ENCODE measurements at regions not wholly inside any gene's neighbourhood (a gene's known extent, or its start where the extent isn't known, plus 50 kb on each side); places are given as distances from the start of the nearest gene placed in this dataset.

- no peak overlapping the region for H3K4me3 ChIP-seq (ENCODE audit: low read depth, low read length)
- no peak for DNase-seq (ENCODE audit: low read depth)
- TF ChIP-seq, protein P1, sequence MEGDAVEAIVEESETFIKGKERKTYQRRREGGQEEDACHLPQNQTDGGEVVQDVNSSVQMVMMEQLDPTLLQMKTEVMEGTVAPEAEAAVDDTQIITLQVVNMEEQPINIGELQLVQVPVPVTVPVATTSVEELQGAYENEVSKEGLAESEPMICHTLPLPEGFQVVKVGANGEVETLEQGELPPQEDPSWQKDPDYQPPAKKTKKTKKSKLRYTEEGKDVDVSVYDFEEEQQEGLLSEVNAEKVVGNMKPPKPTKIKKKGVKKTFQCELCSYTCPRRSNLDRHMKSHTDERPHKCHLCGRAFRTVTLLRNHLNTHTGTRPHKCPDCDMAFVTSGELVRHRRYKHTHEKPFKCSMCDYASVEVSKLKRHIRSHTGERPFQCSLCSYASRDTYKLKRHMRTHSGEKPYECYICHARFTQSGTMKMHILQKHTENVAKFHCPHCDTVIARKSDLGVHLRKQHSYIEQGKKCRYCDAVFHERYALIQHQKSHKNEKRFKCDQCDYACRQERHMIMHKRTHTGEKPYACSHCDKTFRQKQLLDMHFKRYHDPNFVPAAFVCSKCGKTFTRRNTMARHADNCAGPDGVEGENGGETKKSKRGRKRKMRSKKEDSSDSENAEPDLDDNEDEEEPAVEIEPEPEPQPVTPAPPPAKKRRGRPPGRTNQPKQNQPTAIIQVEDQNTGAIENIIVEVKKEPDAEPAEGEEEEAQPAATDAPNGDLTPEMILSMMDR (conservative IDR thresholded peaks at IDR 0.05; ENCODE audit: low read depth, low read length) = no peak
These were observed 192.9 kb downstream of the BCHE start for GRCh38 chr3:165644331-165644730.

GRCh38 chr3:165643425-165643824, 193.8 kb downstream of the BCHE start:
- DNase-seq (ENCODE audit: low read depth) = peak; percentile 49
- TF ChIP-seq, protein P1 (conservative IDR thresholded peaks at IDR 0.05; ENCODE audit: low read depth, low read length) = no peak
- H3K4me3 ChIP-seq (ENCODE audit: low read depth, low read length) = no peak overlapping the region

- no peak overlapping the region for H3K4me3 ChIP-seq (ENCODE audit: low read depth, low read length)
- peak; percentile 97 for DNase-seq (ENCODE audit: low read depth)
- TF ChIP-seq, protein P1 (conservative IDR thresholded peaks at IDR 0.05; ENCODE audit: low read depth, low read length) = no peak
These were observed 194.3 kb downstream of the BCHE start for GRCh38 chr3:165642761-165643420.

DNA sequence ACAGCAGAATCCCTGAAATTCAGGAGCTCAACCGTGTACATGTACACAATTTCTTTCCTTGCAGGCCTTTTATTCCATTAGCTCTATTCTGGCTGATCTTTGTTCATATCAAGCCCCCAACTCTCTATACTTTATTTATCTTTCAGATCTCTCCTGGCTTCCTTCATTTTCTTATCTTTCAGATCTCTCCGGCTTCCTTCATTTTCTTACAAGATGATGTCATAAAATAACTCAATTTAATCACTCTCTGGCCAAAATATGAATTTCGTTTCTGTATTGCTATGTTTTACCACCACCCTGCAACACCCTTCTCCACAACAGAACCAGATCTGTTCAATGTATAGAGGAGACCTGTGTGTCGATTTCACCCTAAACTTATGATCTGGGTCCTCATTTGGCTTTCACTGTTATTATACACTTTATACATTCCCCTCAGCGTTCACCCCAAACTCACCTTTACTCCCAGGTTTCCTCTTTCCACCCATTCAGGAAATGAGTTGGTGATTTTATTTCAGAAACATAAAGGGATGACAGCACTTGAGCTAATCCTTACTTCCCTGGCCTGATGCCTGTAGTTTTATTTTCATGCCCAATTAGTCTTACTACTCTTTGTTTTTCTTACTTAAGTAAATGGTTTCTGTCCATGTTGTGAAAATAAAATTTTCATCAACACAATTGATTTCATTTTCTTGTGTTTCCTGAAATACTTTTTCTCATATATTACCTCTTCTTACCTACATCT, 195.5 kb downstream of the BCHE start:
- TF ChIP-seq, protein P1 (conservative IDR thresholded peaks at IDR 0.05; ENCODE audit: low read depth, low read length) = no peak
- no peak overlapping the region for H3K4me3 ChIP-seq (ENCODE audit: low read depth, low read length)
- DNase-seq (ENCODE audit: low read depth) = no peak

GRCh38 chr3:165640970-165641369, 196.3 kb downstream of the BCHE start:
- no peak overlapping the region for H3K4me3 ChIP-seq (ENCODE audit: low read depth, low read length)
- TF ChIP-seq, protein P1 (conservative IDR thresholded peaks at IDR 0.05; ENCODE audit: low read depth, low read length) = no peak
- DNase-seq (ENCODE audit: low read depth) = no peak

DNA sequence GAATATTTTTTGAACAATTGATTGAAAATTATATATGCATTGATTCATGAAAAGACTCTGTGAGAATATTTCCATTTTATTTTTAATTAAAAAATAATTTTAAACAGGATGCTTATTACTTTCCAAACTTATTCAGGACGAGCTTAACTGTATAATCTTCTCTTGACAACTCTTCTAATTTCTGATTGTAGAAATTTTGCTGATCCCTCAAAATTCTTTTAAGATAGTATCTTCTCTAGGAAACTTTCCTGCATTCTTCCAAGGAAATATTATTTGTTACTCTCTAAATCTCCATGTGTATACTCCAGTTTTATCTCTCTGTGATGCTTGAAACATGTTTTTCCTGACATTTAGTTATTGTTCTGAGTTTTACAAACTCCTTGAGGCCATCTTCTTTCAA, 197.2 kb downstream of the BCHE start:
- TF ChIP-seq, protein P1 (conservative IDR thresholded peaks at IDR 0.05; ENCODE audit: low read depth, low read length) = no peak
- no peak for DNase-seq (ENCODE audit: low read depth)
- no peak overlapping the region for H3K4me3 ChIP-seq (ENCODE audit: low read depth, low read length)
